M059J (cell line): ENCODE measurements at regions not wholly inside any gene's neighbourhood (a gene's known extent, or its start where the extent isn't known, plus 50 kb on each side); places are given as distances from the start of the nearest gene placed in this dataset.
A peak's percentile ranks its signal among the peaks of the same experiment; 100 is the strongest.

Experiments used
- DNase-seq: peaks from one replicate; pipeline ENCODE4 v3.0.0-alpha.2; 2012; ENCODE audit warnings: low read depth

- no peak for DNase-seq
These were observed 68.6 kb upstream of the TBCA start for GRCh38 chr5:77844623-77845323.

- DNase-seq: no peak
These were observed 68.2 kb upstream of the TBCA start for GRCh38 chr5:77844373-77844622.

- DNase-seq: no peak
These were observed 67.6 kb upstream of the TBCA start for GRCh38 chr5:77843570-77844372.

GRCh38 chr5:77842243-77842642, 66.1 kb upstream of the TBCA start:
- DNase-seq: peak; percentile 26

DNA sequence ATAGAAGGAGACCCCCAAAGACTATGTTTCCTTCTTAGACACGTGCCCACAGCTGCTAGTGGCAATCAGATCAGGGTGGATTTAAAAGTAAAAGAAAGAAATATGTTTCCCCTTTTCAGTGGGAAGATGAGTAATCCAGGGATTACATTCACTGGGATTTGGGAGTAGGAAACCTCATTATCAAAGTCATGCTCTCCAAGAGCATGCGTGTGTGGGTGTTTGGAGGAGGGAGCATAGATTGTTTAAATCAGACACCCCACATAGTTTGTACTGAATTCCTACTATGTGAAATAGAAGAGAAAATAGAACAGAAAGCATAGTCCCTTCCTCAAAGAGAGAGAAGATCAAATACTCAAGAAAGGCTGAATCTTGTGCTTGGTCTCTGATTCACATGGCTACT, 65.5 kb upstream of the TBCA start:
- no peak for DNase-seq

DNA sequence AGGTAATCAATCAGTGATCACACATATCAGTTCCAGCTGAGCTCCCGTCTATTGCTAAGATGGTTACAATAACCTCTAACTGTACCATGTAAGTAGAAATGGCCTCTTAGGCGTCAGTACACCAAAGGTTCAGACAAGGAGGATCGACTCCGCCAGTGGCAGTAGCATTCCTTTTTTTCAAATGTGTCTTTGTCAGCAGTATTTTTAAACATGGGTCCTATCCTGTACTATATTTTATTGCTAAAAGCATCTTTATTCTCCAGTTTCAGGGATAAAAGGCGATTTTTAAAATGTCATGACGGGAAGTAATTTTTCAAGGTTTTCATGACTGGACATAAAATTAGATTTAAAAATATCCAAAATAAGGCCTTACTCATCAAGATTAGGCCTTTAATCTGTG, 64.8 kb upstream of the TBCA start:
- DNase-seq: no peak

DNA sequence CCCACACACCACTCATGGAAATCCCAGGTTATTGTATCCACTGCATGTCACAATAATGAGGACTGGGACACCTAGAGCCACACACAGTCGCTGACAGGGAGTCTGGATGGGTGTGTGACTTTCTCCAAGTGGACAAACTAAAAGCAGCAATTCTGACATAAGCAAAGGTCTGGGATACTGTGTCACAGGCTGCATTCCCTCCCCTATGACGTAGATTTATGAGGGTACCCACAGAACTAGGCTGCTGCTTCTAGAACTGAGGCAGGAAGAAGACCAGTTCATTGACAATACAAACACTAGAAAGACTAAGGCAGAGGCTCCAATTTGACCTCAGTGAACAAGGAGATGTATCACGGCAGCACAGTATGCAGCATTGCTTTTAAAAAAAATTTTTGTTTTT, 63.6 kb upstream of the TBCA start:
- DNase-seq: no peak

DNA sequence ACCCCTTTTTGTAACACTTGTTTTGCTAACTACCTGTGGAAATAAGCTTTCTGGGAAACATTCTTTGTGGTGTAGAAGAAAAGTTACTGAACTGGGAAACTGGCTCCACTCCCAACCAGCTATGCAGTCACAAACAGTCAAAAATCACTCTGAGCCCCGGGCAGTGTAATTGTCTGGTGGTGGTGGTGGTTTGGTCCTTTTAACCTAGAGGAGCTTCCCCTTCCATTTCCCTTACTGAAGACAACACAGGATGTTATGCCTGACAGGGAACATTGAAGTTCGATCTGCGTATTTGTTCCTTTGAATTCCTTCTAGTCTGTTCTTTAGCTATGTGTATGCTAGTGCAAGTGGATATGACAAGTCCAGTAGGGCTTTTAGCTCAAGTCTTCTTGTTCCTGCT, 56.8 kb upstream of the TBCA start:
- DNase-seq: peak; percentile 26

DNA sequence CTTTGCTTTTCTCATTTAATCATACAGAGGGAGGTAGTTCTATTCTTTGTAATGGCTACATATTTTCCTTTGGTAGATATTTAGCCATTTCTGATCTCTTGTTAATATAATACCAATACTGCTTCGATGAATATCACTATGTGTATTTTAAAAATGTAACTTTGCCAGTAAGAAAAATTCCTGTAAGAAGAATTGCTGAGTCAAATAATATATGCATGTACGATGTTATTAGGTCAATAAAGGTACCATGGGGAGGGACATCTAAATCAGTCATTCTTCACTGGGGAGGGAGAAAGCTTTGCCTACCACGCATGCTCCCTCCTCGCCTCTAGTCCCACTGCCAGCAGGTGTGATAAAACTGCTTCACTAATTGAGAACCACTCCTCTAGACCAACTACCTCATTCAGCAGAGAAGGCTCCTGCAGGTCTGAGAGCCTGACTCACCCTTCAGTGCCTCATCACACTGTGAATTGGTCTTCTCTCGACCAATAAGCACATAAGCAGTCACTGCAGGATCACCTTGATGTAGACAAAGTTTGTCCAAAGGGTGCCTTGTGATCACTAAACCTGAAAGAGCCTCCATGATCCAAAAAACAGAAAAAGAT, 56.1 kb upstream of the TBCA start:
- DNase-seq: no peak

DNA sequence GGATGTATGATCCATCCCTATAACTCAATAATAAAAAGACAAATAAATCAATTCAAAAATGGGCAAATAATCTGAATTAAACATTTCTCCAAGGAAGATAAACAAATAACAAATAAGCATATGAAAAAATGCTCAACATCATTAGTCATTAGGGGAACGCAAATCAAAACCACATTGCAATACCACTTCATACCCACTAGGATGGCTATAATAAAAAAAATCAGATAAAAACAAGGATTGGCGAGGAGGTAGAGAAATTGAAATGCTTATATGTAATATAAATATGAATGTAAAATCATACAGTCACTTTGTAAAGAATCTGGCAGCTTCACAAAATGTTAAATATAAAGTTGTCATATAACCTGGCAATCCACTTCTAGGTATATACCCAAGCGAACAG, 52.3 kb upstream of the TBCA start:
- DNase-seq: no peak
